ENCODE measurements at regions not wholly inside any gene's neighbourhood (a gene's known extent, or its start where the extent isn't known, plus 50 kb on each side); places are given as distances from the start of the nearest gene placed in this dataset.

DNA sequence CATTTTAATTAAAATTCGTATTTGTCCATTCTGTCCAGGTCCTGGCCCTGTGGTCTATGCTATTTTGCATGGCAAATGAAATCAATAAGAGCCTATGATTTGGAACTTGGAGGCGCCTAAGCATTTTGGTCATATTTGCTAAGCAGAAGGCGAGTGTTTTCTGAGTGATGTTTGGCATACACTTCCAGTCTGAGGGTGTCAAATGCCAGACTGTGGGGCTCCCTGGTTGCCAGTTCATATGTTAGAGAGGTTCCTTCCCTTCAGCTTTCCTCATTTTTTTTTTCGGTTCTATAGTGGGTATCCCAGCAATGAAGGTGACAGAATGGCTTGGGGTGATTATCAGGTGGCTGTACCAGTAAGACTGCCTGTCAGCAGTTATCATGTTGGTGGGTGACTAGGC is 1007.8 kb upstream of the WWC1 start:
- no peak for TF ChIP-seq CTCF (conservative IDR thresholded peaks at IDR 0.05; ENCODE audit: low read length)
- TF ChIP-seq EZH2phosphoT487 (IDR thresholded peaks at IDR 0.05; ENCODE audit: borderline replicate concordance, low read depth, low read length): no peak
